Ascending aorta (tissue), 2 donors: ENCODE measurements at regions not wholly inside any gene's neighbourhood (a gene's known extent, or its start where the extent isn't known, plus 50 kb on each side); places are given as distances from the start of the nearest gene placed in this dataset.

Experiments used
- DNase-seq, 2 donors: peaks; one replicate each; pipeline ENCODE4 v3.0.0-alpha.2; 2019; ENCODE audit warnings: low spot score in 2 of 2
- H3K27ac ChIP-seq, 2 donors: fragments of 200-600 bp; sonication (generic); one replicate each; pipeline ENCODE4 v1.5.1; 2016 to 2017; ENCODE audit warnings: mild to moderate bottlenecking in 1 of 2
- H3K27me3 ChIP-seq: fragments of 200-600 bp; sonication (generic); one replicate; pipeline ENCODE4 v1.5.1; 2017
- H3K36me3 ChIP-seq, 2 donors: fragments of 200-600 bp; sonication (generic); one replicate each; pipeline ENCODE4 v1.5.1; 2016
- H3K4me1 ChIP-seq, 2 donors: fragments of 200-600 bp; sonication (generic); one replicate each; pipeline ENCODE4 v1.5.1; 2016 to 2017; ENCODE audit warnings: mild to moderate bottlenecking in 1 of 2
- H3K4me3 ChIP-seq, 2 donors: fragments of 200-600 bp; sonication (generic); one replicate each; pipeline ENCODE4 v1.5.1; 2016 to 2017; ENCODE audit warnings: mild to moderate bottlenecking in 1 of 2
- H3K9me3 ChIP-seq, 2 donors: fragments of 200-600 bp; sonication (generic); one replicate each; pipeline ENCODE4 v1.5.1; 2016
- intact Hi-C: fragments of 100-400 bp; cut with DNase I; formaldehyde crosslinking; loops from one replicate; pipeline ENCODE4 v1.15.1; 2023
- TF ChIP-seq, protein P1 (sequence below), 3 experiments: fragments of 200-600 bp in 2 of 3; fragments of 450-650 bp in 1 of 3; sonication (generic) in 2 of 3; IDR thresholded peaks; one replicate each; pipeline ENCODE4 v1.5.1; 2016 to 2019; ENCODE audit warnings: antibody characterized with exemption in 3 of 3, mild to moderate bottlenecking in 1 of 3, moderate library complexity in 1 of 3

DNA sequence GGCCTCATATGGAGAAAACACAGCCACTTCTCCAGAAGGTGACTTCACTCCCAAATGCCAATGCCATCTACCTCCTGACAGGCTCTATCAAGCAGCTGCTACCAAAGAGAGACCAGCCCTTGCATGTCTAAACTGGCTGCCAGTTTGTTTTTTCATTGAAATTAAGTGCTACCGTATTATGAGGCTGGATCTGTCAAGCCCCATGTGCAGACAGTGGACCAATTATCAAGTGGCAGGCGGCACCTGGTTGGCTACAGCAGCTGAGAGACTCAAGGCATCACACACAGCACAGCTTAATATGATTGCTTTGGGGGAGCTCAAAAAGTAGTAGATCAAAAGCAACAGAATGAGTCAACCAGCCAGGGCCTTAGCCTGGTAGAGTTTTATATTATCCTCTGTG is 1293.0 kb upstream of the TENM4 start:
- no peaks in the 10 kb centered on the region for H3K4me1 ChIP-seq
- DNase-seq: no peak
- H3K9me3 ChIP-seq: no peaks in the 10 kb centered on the region
- H3K27ac ChIP-seq: no peak overlapping the region
- TF ChIP-seq, protein P1, sequence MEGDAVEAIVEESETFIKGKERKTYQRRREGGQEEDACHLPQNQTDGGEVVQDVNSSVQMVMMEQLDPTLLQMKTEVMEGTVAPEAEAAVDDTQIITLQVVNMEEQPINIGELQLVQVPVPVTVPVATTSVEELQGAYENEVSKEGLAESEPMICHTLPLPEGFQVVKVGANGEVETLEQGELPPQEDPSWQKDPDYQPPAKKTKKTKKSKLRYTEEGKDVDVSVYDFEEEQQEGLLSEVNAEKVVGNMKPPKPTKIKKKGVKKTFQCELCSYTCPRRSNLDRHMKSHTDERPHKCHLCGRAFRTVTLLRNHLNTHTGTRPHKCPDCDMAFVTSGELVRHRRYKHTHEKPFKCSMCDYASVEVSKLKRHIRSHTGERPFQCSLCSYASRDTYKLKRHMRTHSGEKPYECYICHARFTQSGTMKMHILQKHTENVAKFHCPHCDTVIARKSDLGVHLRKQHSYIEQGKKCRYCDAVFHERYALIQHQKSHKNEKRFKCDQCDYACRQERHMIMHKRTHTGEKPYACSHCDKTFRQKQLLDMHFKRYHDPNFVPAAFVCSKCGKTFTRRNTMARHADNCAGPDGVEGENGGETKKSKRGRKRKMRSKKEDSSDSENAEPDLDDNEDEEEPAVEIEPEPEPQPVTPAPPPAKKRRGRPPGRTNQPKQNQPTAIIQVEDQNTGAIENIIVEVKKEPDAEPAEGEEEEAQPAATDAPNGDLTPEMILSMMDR (IDR thresholded peaks at IDR 0.05): no peak
- no peak overlapping the region for H3K4me3 ChIP-seq
- H3K36me3 ChIP-seq: no peaks in the 10 kb centered on the region
- intact Hi-C loops: no loop called here
- H3K27me3 ChIP-seq: no peaks in the 10 kb centered on the region

GRCh38 chr11:80733361-80733760 is 1292.5 kb upstream of the TENM4 start:
- DNase-seq: no peak
- Histone ChIP-seq H3K27ac (no peak overlapping the region), H3K36me3 (no peaks in the 10 kb centered on the region), H3K27me3 (no peaks in the 10 kb centered on the region), H3K9me3 (no peaks in the 10 kb centered on the region), H3K4me3 (no peak overlapping the region), H3K4me1 (no peaks in the 10 kb centered on the region)
- TF ChIP-seq, protein P1 (IDR thresholded peaks at IDR 0.05): no peak
- intact Hi-C loops: no loop called here

DNA sequence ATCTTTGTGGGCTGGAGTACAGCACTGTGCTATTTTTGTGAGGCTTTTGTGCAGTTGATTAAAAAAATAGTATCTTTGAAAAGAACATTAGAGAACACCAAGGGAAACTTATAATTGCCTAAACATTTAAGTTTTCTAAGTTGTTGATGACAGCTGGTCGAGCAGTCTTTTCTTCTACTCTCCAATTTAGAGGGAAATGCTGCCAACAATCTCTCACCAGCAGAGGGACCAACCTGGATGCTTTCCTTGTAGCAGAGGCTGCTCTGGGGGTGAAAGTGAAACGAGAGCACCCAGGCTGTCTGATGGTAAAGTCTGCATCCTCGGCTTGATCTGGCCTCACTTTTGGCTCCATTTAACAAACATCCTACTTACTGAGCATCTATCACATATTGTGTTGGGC is 1286.5 kb upstream of the TENM4 start:
- intact Hi-C loops: no loop called here
- Histone ChIP-seq H3K9me3 (no peaks in the 10 kb centered on the region), H3K36me3 (no peaks in the 10 kb centered on the region), H3K27ac (no peak overlapping the region), H3K4me3 (no peak overlapping the region), H3K27me3 (no peaks in the 10 kb centered on the region), H3K4me1 (no peaks in the 10 kb centered on the region)
- TF ChIP-seq, protein P1 (IDR thresholded peaks at IDR 0.05): no peak
- DNase-seq: no peak

DNA sequence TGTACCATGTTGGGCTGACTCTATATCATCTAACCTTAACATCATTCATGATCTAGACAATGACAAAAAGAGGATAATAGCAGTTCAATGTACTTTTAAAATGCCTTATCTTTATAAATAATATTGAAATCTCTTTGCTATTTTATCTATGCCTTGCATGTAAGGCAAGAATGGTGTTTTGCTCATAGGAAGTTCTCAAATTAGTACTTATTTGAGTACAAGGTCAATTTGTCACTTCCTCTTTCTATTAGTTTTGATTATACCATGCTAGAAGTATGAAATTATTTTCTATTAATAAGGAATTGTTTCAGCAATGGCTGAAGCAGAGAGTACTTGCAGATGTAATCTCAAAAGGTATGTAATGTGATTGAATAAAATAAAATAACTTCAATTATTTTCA is 1285.4 kb upstream of the TENM4 start:
- Histone ChIP-seq H3K4me3 (no peak overlapping the region), H3K36me3 (no peaks in the 10 kb centered on the region), H3K4me1 (no peaks in the 10 kb centered on the region), H3K27me3 (no peaks in the 10 kb centered on the region), H3K27ac (no peak overlapping the region), H3K9me3 (no peaks in the 10 kb centered on the region)
- no peak for DNase-seq
- TF ChIP-seq, protein P1 (IDR thresholded peaks at IDR 0.05): no peak
- intact Hi-C loops: no loop called here

GRCh38 chr11:80724366-80724765 is 1283.5 kb upstream of the TENM4 start:
- intact Hi-C loops: no loop called here
- Histone ChIP-seq H3K27me3 (no peaks in the 10 kb centered on the region), H3K9me3 (no peaks in the 10 kb centered on the region), H3K36me3 (no peaks in the 10 kb centered on the region), H3K4me3 (no peak overlapping the region), H3K4me1 (no peaks in the 10 kb centered on the region), H3K27ac (no peak overlapping the region)
- DNase-seq: no peak
- TF ChIP-seq, protein P1 (IDR thresholded peaks at IDR 0.05): no peak

DNA sequence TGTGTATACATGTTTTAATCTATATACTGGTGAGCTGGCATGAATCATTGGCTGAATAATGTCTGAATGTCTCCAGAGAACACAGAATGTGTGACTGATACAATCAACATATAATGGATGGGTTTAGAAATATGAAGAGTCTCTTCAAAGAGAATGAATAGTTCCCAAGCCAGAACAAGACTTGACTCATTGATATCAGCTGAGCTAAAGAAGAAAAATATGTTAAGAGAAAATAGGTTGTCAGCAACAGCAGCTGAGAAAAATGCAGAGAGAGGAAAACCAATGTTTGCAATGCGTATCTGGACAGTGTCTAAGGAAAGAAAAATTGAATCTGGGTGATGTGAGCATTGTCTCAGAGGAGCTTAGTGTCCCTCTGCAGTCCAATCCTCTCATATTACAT is 1281.8 kb upstream of the TENM4 start:
- Histone ChIP-seq H3K27me3 (no peaks in the 10 kb centered on the region), H3K4me3 (no peak overlapping the region), H3K9me3 (no peaks in the 10 kb centered on the region), H3K4me1 (no peaks in the 10 kb centered on the region), H3K36me3 (no peaks in the 10 kb centered on the region), H3K27ac (no peak overlapping the region)
- TF ChIP-seq, protein P1 (IDR thresholded peaks at IDR 0.05): no peak
- no peak for DNase-seq
- intact Hi-C loops: no loop called here
